ENCODE measurements at regions not wholly inside any gene's neighbourhood (a gene's known extent, or its start where the extent isn't known, plus 50 kb on each side); places are given as distances from the start of the nearest gene placed in this dataset.

- TF ChIP-seq, protein P1, sequence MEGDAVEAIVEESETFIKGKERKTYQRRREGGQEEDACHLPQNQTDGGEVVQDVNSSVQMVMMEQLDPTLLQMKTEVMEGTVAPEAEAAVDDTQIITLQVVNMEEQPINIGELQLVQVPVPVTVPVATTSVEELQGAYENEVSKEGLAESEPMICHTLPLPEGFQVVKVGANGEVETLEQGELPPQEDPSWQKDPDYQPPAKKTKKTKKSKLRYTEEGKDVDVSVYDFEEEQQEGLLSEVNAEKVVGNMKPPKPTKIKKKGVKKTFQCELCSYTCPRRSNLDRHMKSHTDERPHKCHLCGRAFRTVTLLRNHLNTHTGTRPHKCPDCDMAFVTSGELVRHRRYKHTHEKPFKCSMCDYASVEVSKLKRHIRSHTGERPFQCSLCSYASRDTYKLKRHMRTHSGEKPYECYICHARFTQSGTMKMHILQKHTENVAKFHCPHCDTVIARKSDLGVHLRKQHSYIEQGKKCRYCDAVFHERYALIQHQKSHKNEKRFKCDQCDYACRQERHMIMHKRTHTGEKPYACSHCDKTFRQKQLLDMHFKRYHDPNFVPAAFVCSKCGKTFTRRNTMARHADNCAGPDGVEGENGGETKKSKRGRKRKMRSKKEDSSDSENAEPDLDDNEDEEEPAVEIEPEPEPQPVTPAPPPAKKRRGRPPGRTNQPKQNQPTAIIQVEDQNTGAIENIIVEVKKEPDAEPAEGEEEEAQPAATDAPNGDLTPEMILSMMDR (IDR thresholded peaks at IDR 0.05; ENCODE audit: extremely low read depth in 1 of 2, insufficient read depth in 1 of 2, low read depth in 1 of 2, low read length in 2 of 2) = no peak
- TF ChIP-seq GATA2 (IDR thresholded peaks at IDR 0.05; ENCODE audit: insufficient read depth, insufficient read length, low read depth, low read length) (no peak), FOS (IDR thresholded peaks at IDR 0.05; ENCODE audit: borderline replicate concordance, insufficient read depth, low read length) (no peak)
- Histone ChIP-seq H4K20me1 (replicated peaks; ENCODE audit: control insufficient read depth, extremely low read depth, insufficient read depth, low read length) (no peaks in the 10 kb centered on the region), H3K4me3 (replicated peaks in 1 of 3; ENCODE audit: insufficient read depth in 1 of 3, low read depth in 1 of 3, low read length in 3 of 3) (no peak overlapping the region), H3K36me3 (ENCODE audit: control insufficient read depth in 2 of 2, extremely low read depth in 1 of 2, insufficient read depth in 2 of 2, low read length in 2 of 2) (no peaks in the 10 kb centered on the region), H3K27ac (ENCODE audit: insufficient read depth, low read depth, low read length) (no peak overlapping the region), H3K79me2 (ENCODE audit: control insufficient read depth, insufficient read depth, low read length) (no peaks in the 10 kb centered on the region), H3K9ac (replicated peaks; ENCODE audit: extremely low read depth, insufficient read depth, low read length) (no peak overlapping the region), H3K4me1 (ENCODE audit: control insufficient read depth, extremely low read depth, insufficient read depth, low read length) (no peaks in the 10 kb centered on the region), H2AFZ (ENCODE audit: low read depth, low read length) (no peak overlapping the region), H3K27me3 (ENCODE audit: control insufficient read depth in 2 of 2, insufficient read depth in 2 of 2, low read length in 2 of 2) (no peaks in the 10 kb centered on the region), H3K9me3 (replicated peaks; ENCODE audit: control insufficient read depth, insufficient read depth, low read length) (no peaks in the 10 kb centered on the region), H3K9me1 (replicated peaks; ENCODE audit: control insufficient read depth, extremely low read depth, insufficient read depth, low read length) (no peaks in the 10 kb centered on the region), H3K4me2 (ENCODE audit: insufficient read depth, low read length) (no peak overlapping the region)
- DNase-seq (ENCODE audit: low read depth, low spot score) (no peak), FAIRE-seq (no peak)
- BruUV-seq (replicated peaks) = no TSS peak
- dilution Hi-C loops (cut with MboI; ENCODE audit: extremely low pct_ligation_motif_present, low sequenced_read_pairs) (no loop called here), intact Hi-C loops (cut with micrococcal nuclease) (no loop called here)
- POLR2A ChIA-PET = no interaction called here
- CTCF ChIA-PET = no interaction called here
Observed at GRCh38 chr1:195766709-195767108, 841.5 kb downstream of the KCNT2 start.

DNA sequence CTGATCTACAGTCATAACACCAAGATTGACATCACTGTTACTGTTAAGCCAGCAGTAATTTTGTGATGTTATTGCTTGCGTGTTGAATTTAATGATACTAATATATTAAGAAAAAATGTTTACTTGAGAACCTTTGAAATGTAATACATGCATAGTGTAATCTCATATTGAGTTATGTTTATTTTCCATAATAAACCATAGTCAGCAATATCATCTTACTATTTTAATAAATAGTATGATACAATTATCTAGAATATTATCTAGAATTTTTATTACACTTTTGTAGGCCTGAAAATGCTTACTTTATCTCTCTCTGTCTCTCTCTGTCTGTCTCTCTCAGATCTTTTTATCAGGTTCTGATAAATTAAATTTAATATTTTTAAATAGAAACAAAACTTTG is 843.1 kb downstream of the KCNT2 start:
- intact Hi-C loops (cut with micrococcal nuclease) = no loop called here
- Histone ChIP-seq H3K9ac (replicated peaks; ENCODE audit: extremely low read depth, insufficient read depth, low read length) (no peak overlapping the region), H3K4me1 (ENCODE audit: control insufficient read depth, extremely low read depth, insufficient read depth, low read length) (no peaks in the 10 kb centered on the region), H3K27me3 (ENCODE audit: control insufficient read depth in 2 of 2, insufficient read depth in 2 of 2, low read length in 2 of 2) (no peaks in the 10 kb centered on the region), H3K36me3 (ENCODE audit: control insufficient read depth in 2 of 2, extremely low read depth in 1 of 2, insufficient read depth in 2 of 2, low read length in 2 of 2) (no peaks in the 10 kb centered on the region), H3K9me1 (replicated peaks; ENCODE audit: control insufficient read depth, extremely low read depth, insufficient read depth, low read length) (no peaks in the 10 kb centered on the region), H2AFZ (ENCODE audit: low read depth, low read length) (no peak overlapping the region), H3K4me3 (replicated peaks in 1 of 3; ENCODE audit: insufficient read depth in 1 of 3, low read depth in 1 of 3, low read length in 3 of 3) (no peak overlapping the region), H4K20me1 (replicated peaks; ENCODE audit: control insufficient read depth, extremely low read depth, insufficient read depth, low read length) (no peaks in the 10 kb centered on the region), H3K79me2 (ENCODE audit: control insufficient read depth, insufficient read depth, low read length) (no peaks in the 10 kb centered on the region), H3K4me2 (ENCODE audit: insufficient read depth, low read length) (no peak overlapping the region), H3K27ac (ENCODE audit: insufficient read depth, low read depth, low read length) (no peak overlapping the region), H3K9me3 (replicated peaks; ENCODE audit: control insufficient read depth, insufficient read depth, low read length) (no peaks in the 10 kb centered on the region)
- DNase-seq (ENCODE audit: low read depth, low spot score) (no peak), FAIRE-seq (no peak)
- BruUV-seq (replicated peaks) = no TSS peak
- dilution Hi-C loops (cut with MboI; ENCODE audit: extremely low pct_ligation_motif_present, low sequenced_read_pairs) = no loop called here
- ChIA-PET CTCF (no interaction called here), POLR2A (no interaction called here)
- TF ChIP-seq FOS (IDR thresholded peaks at IDR 0.05; ENCODE audit: borderline replicate concordance, insufficient read depth, low read length) = no peak
- TF ChIP-seq JUN (IDR thresholded peaks at IDR 0.05; ENCODE audit: borderline replicate concordance, insufficient read depth, insufficient read length, low read depth) = no peak
